ENCODE measurements at regions not wholly inside any gene's neighbourhood (a gene's known extent, or its start where the extent isn't known, plus 50 kb on each side); places are given as distances from the start of the nearest gene placed in this dataset.

DNA sequence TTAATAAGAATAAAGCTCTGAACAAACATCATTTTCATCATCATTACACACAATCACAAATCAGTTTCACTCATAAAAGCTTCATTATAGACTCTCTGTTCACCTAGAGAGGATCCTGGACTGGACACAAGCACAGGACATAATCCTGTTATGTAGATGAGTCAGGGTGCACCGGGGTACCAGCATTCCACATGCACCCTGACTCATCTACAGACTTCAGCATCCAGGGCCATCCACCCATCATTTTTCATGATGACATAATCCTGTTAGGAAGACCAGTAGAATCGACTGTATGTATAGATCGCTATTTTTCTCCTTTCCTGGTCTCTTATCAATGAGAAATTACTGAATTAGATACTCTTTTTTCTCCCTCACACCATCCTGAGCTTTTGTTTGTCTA lies 73.7 kb upstream of the PIK3C3 start:
- no peaks in the 10 kb centered on the region for H3K27me3 ChIP-seq (ENCODE audit: control insufficient read depth, insufficient read depth, low read length)
- TF ChIP-seq, protein P1, sequence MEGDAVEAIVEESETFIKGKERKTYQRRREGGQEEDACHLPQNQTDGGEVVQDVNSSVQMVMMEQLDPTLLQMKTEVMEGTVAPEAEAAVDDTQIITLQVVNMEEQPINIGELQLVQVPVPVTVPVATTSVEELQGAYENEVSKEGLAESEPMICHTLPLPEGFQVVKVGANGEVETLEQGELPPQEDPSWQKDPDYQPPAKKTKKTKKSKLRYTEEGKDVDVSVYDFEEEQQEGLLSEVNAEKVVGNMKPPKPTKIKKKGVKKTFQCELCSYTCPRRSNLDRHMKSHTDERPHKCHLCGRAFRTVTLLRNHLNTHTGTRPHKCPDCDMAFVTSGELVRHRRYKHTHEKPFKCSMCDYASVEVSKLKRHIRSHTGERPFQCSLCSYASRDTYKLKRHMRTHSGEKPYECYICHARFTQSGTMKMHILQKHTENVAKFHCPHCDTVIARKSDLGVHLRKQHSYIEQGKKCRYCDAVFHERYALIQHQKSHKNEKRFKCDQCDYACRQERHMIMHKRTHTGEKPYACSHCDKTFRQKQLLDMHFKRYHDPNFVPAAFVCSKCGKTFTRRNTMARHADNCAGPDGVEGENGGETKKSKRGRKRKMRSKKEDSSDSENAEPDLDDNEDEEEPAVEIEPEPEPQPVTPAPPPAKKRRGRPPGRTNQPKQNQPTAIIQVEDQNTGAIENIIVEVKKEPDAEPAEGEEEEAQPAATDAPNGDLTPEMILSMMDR (IDR thresholded peaks at IDR 0.05) = no peak
- intact Hi-C loops (cut with micrococcal nuclease) = no loop called here
- no peak overlapping the region for H3K4me3 ChIP-seq (ENCODE audit: low read length)
- no peaks in the 10 kb centered on the region for H3K4me1 ChIP-seq (ENCODE audit: control insufficient read depth, insufficient read depth, low read length)
- no peaks in the 10 kb centered on the region for H3K36me3 ChIP-seq (ENCODE audit: control insufficient read depth, insufficient read depth, low read length)
- no peaks in the 10 kb centered on the region for H3K9me3 ChIP-seq (ENCODE audit: control insufficient read depth, insufficient read depth, low read length)
- Mint-ChIP-seq H3K9me3 (no peaks in the 10 kb centered on the region), H3K4me1 (no peaks in the 10 kb centered on the region), H3K27ac (no peak overlapping the region), H3K36me3 (no peaks in the 10 kb centered on the region), H3K4me3 (no peak overlapping the region), H3K27me3 (ENCODE audit: low read depth in 2 of 2) (no peaks in the 10 kb centered on the region)
- 86% methylated on average over 3 of the region's 3 CpGs for WGBS (ENCODE audit: insufficient coverage)
- DNase-seq (no peak), ATAC-seq (no peak)
- H3K27ac ChIP-seq (ENCODE audit: low read length) = no peak overlapping the region

DNA sequence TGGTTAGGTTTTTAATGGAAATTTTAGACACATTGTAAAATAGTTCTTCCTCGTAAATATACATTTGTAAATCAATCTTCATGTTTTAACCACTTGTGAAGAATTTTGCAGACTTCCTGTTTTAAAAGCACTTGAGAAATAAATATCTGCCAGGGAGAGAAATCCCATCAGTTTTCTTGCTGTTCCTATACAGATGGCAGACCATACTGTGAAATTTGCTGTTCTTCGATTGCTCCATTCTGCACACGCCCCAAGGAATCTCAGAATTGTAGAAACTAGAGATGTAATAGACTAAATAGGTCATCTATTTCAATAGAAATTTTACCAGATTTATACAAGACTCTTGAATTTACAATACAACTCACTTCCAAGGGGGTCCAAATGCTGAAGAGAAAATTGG lies 75.8 kb upstream of the PIK3C3 start:
- no peaks in the 10 kb centered on the region for H3K36me3 Mint-ChIP-seq
- Histone ChIP-seq H3K9me3 (ENCODE audit: control insufficient read depth, insufficient read depth, low read length) (no peaks in the 10 kb centered on the region), H3K36me3 (ENCODE audit: control insufficient read depth, insufficient read depth, low read length) (no peaks in the 10 kb centered on the region), H3K27ac (ENCODE audit: low read length) (no peak overlapping the region), H3K4me3 (ENCODE audit: low read length) (no peak overlapping the region), H3K4me1 (ENCODE audit: control insufficient read depth, insufficient read depth, low read length) (no peaks in the 10 kb centered on the region), H3K27me3 (ENCODE audit: control insufficient read depth, insufficient read depth, low read length) (no peaks in the 10 kb centered on the region)
- no peaks in the 10 kb centered on the region for H3K27me3 Mint-ChIP-seq (ENCODE audit: low read depth in 2 of 2)
- no peak for ATAC-seq
- no peak for DNase-seq
- peaks cover 0 to 3% of the 10 kb centered on the region in 2 donors for H3K9me3 Mint-ChIP-seq
- H3K27ac Mint-ChIP-seq = no peak overlapping the region
- 69% methylated on average over 2 of the region's 3 CpGs for WGBS (ENCODE audit: insufficient coverage)
- H3K4me3 Mint-ChIP-seq = no peak overlapping the region
- TF ChIP-seq, protein P1 (IDR thresholded peaks at IDR 0.05) = no peak
- H3K4me1 Mint-ChIP-seq = no peaks in the 10 kb centered on the region
- intact Hi-C loops (cut with micrococcal nuclease) = no loop called here

DNA sequence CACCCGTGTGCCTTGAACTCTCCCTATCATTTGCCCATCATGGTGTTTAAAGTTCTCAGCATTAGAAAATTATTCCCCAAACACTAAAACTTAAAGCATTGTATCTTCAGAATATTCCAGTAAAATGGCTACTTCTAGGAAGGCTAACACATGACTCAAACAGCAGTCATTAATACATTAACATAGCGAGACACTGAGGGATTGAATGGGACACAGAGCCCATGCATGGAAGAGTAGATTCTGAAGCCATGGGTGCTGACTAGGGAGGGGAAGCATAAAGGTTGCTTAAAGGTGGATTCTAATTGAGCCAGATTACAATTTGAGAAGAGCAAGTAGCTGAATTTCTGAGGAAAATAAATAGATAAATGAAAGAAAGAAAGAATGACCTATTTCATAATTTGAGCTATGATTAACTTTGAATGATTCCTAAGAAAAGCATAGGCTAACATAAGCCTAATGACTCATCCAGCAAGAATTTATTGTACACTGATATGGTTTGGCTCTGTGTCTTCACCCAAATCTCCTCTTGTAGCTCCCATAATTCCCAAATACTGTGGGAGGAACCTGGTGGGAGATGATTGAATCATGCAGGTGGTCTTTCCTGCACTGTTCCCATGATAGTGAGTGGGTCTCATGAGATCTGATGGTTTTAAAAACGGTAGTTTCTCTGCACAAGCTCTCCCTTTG lies 79.8 kb upstream of the PIK3C3 start:
- Mint-ChIP-seq H3K27me3 (ENCODE audit: low read depth in 2 of 2) (no peaks in the 10 kb centered on the region), H3K4me3 (no peak overlapping the region), H3K9me3 (peaks cover 0 to 3% of the 10 kb centered on the region in 2 donors), H3K4me1 (no peaks in the 10 kb centered on the region), H3K27ac (no peak overlapping the region), H3K36me3 (no peaks in the 10 kb centered on the region)
- no peak for DNase-seq
- H3K4me1 ChIP-seq (ENCODE audit: control insufficient read depth, insufficient read depth, low read length) = no peaks in the 10 kb centered on the region
- WGBS (ENCODE audit: insufficient coverage) = 77% methylated on average over 3 of the region's 3 CpGs
- ATAC-seq = no peak
- H3K36me3 ChIP-seq (ENCODE audit: control insufficient read depth, insufficient read depth, low read length) = no peaks in the 10 kb centered on the region
- H3K9me3 ChIP-seq (ENCODE audit: control insufficient read depth, insufficient read depth, low read length) = no peaks in the 10 kb centered on the region
- intact Hi-C loops (cut with micrococcal nuclease) = no loop called here
- no peaks in the 10 kb centered on the region for H3K27me3 ChIP-seq (ENCODE audit: control insufficient read depth, insufficient read depth, low read length)
- H3K4me3 ChIP-seq (ENCODE audit: low read length) = no peak overlapping the region
- no peak overlapping the region for H3K27ac ChIP-seq (ENCODE audit: low read length)
- TF ChIP-seq, protein P1 (IDR thresholded peaks at IDR 0.05) = no peak

DNA sequence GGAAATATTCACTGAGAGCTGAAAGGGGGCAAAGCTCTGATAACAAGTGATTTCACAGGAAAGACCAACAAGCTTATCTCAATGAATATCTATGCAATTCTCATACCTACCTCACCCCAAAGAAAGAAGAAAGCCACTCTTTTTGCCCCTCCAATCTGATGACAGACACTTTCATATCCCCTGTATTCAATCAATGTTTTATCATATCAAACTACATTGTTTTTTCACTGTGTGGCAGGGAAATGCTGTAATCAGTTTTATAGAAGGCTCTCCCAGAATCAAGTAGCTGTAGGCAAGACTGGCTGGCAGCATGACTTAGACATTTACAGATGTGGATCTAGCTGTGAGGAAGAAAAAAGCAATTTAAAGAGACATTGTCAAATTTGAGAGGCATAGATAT lies 81.3 kb upstream of the PIK3C3 start:
- Mint-ChIP-seq H3K27me3 (ENCODE audit: low read depth in 2 of 2) (no peaks in the 10 kb centered on the region), H3K4me3 (no peak overlapping the region), H3K9me3 (peaks cover 0 to 3% of the 10 kb centered on the region in 2 donors), H3K4me1 (no peaks in the 10 kb centered on the region), H3K27ac (no peak overlapping the region), H3K36me3 (no peaks in the 10 kb centered on the region)
- no peak overlapping the region for H3K4me3 ChIP-seq (ENCODE audit: low read length)
- no peaks in the 10 kb centered on the region for H3K36me3 ChIP-seq (ENCODE audit: control insufficient read depth, insufficient read depth, low read length)
- intact Hi-C loops (cut with micrococcal nuclease) = no loop called here
- TF ChIP-seq, protein P1 (IDR thresholded peaks at IDR 0.05) = no peak
- DNase-seq = no peak
- no peaks in the 10 kb centered on the region for H3K9me3 ChIP-seq (ENCODE audit: control insufficient read depth, insufficient read depth, low read length)
- ATAC-seq = no peak
- H3K27me3 ChIP-seq (ENCODE audit: control insufficient read depth, insufficient read depth, low read length) = no peaks in the 10 kb centered on the region
- no peaks in the 10 kb centered on the region for H3K4me1 ChIP-seq (ENCODE audit: control insufficient read depth, insufficient read depth, low read length)
- no peak overlapping the region for H3K27ac ChIP-seq (ENCODE audit: low read length)
